Right lobe of liver (tissue), 4 donors: ENCODE measurements at regions not wholly inside any gene's neighbourhood (a gene's known extent, or its start where the extent isn't known, plus 50 kb on each side); places are given as distances from the start of the nearest gene placed in this dataset.
"Not testable (repeated sequence)": the region's sequence is repeated elsewhere in the genome, so short reads cannot be mapped to it uniquely, and the experiment has no call there.

Experiments used
- POLR2A ChIP-seq: fragments of 450-650 bp; IDR thresholded peaks from one replicate; pipeline ENCODE4 v1.6.1; 2017; ENCODE audit warnings: antibody characterized with exemption, mild to moderate bottlenecking
- TF ChIP-seq, protein P1 (sequence below), 4 donors: fragments of 200-600 bp in 3 of 4; fragments of 450-650 bp in 1 of 4; IDR thresholded peaks; one replicate each; pipeline versions ENCODE4 v1.5.1 to v1.8.0; 2016 to 2022; ENCODE audit warnings: antibody characterized with exemption in 4 of 4, mild to moderate bottlenecking in 2 of 4
- donor health status: DM: no; HTN: no; CAD: no.
- donor health status: DM: no; HTN: no; CAD: no.
- donor health status: DM: no; HTN: yes; CAD: no.

DNA sequence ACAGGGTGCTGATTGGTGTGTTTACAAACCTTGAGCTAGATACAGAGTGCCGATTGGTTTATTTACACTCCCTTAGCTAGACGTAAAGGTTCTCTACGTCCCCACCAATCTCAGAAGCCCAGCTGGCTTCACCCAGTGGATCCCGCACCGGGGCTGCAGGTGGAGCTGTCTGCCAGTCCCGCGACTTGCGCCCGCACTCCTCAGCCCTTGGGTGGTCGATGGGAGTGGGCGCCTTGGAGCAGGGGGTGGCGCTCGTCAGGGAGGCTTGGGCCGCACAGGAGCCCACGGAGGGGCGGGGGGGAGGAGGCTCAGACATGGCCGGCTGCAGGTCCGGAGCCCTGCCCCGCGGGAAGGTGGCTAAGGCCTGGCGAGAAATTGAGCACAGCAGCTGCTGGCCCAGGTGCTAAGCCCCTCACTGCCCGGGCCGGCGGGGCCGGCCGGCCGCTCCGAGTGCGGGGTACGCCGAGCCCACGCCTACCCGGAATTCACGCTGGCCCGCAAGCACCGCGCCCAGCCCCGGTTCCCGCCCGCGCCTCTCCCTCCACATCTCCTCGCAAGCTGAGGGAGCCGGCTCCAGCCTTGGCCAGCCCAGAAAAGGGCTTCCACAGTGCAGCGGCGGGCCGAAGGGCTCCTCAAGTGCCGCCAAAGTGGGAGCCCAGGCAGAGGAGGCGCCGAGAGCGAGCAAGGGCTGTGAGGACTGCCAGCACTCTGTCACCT lies 61.5 kb upstream of the TLR4 start:
- peak; percentile 4 for TF ChIP-seq POLR2A
- TF ChIP-seq, protein P1, sequence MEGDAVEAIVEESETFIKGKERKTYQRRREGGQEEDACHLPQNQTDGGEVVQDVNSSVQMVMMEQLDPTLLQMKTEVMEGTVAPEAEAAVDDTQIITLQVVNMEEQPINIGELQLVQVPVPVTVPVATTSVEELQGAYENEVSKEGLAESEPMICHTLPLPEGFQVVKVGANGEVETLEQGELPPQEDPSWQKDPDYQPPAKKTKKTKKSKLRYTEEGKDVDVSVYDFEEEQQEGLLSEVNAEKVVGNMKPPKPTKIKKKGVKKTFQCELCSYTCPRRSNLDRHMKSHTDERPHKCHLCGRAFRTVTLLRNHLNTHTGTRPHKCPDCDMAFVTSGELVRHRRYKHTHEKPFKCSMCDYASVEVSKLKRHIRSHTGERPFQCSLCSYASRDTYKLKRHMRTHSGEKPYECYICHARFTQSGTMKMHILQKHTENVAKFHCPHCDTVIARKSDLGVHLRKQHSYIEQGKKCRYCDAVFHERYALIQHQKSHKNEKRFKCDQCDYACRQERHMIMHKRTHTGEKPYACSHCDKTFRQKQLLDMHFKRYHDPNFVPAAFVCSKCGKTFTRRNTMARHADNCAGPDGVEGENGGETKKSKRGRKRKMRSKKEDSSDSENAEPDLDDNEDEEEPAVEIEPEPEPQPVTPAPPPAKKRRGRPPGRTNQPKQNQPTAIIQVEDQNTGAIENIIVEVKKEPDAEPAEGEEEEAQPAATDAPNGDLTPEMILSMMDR (IDR thresholded peaks at IDR 0.05) = not testable (repeated sequence)
